Transverse colon (tissue), 4 donors: ENCODE measurements at regions not wholly inside any gene's neighbourhood (a gene's known extent, or its start where the extent isn't known, plus 50 kb on each side); places are given as distances from the start of the nearest gene placed in this dataset.

Source experiments
- EP300 ChIP-seq: sonication (generic); formaldehyde crosslinking; IDR thresholded peaks from one replicate; pipeline ENCODE4 v1.6.1; 2017; ENCODE audit warnings: antibody characterized with exemption, low read depth
- POLR2AphosphoS5 ChIP-seq, 3 donors: sonication (generic); formaldehyde crosslinking; IDR thresholded peaks; one replicate each; pipeline ENCODE4 v1.6.1; 2016; ENCODE audit warnings: antibody characterized with exemption in 3 of 3
- TF ChIP-seq, protein P1 (sequence below), 5 experiments: fragments of 200-600 bp in 3 of 5; fragments of 450-650 bp in 2 of 5; sonication (generic) in 3 of 5; IDR thresholded peaks; 1 replicate in 2 of 5; 2 replicates in 3 of 5; pipeline ENCODE4 v1.5.1; 2016 to 2017; ENCODE audit warnings: antibody characterized with exemption in 5 of 5, inconsistent platforms in 3 of 5, mild to moderate bottlenecking in 2 of 5, moderate library complexity in 1 of 5

DNA sequence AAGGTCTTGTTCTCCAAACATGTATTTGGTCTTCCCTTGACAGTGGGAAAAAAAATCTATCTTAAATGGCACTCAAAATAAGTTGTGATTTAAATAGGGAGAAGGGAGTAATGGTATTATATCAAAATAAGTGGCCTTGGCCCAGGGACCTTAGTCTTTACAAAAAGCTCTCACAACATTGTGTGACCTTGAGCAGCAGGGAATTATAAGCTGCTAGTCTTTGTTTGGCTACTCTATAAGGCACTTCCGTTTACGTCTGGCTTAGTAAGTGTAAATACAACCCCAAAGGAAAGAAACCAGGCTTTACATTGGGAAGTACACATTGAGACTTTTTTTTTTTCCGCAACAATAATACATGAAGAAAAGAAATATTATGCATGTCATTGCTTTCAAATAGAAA, 734.0 kb upstream of the LINC00305 start:
- TF ChIP-seq, protein P1, sequence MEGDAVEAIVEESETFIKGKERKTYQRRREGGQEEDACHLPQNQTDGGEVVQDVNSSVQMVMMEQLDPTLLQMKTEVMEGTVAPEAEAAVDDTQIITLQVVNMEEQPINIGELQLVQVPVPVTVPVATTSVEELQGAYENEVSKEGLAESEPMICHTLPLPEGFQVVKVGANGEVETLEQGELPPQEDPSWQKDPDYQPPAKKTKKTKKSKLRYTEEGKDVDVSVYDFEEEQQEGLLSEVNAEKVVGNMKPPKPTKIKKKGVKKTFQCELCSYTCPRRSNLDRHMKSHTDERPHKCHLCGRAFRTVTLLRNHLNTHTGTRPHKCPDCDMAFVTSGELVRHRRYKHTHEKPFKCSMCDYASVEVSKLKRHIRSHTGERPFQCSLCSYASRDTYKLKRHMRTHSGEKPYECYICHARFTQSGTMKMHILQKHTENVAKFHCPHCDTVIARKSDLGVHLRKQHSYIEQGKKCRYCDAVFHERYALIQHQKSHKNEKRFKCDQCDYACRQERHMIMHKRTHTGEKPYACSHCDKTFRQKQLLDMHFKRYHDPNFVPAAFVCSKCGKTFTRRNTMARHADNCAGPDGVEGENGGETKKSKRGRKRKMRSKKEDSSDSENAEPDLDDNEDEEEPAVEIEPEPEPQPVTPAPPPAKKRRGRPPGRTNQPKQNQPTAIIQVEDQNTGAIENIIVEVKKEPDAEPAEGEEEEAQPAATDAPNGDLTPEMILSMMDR (IDR thresholded peaks at IDR 0.05) = no peak
- TF ChIP-seq EP300 (no peak), POLR2AphosphoS5 (IDR thresholded peaks at IDR 0.05) (no peak)
